HUES48 (cell line): ENCODE measurements at regions not wholly inside any gene's neighbourhood (a gene's known extent, or its start where the extent isn't known, plus 50 kb on each side); places are given as distances from the start of the nearest gene placed in this dataset.

Experiments
- H3K27ac ChIP-seq: one replicate; pipeline ENCODE4 v1.7.0; 2013; ENCODE audit warnings: low read depth, low read length, inconsistent platforms
- H3K27me3 ChIP-seq: 2 replicates; pipeline ENCODE4 v1.6.1; 2013; ENCODE audit warnings: mild to moderate bottlenecking, low read length; ENCODE audit not compliant: control insufficient read depth, insufficient read depth
- H3K36me3 ChIP-seq: 2 replicates; pipeline ENCODE4 v1.6.1; 2013; ENCODE audit warnings: low read length; ENCODE audit not compliant: control insufficient read depth, insufficient read depth
- H3K4me1 ChIP-seq: 2 replicates; pipeline ENCODE4 v1.6.1; 2013; ENCODE audit warnings: mild to moderate bottlenecking, low read length; ENCODE audit not compliant: control insufficient read depth, insufficient read depth
- H3K4me3 ChIP-seq: 2 replicates; pipeline ENCODE4 v1.5.1; 2013; ENCODE audit warnings: mild to moderate bottlenecking, low read depth, low read length
- H3K9ac ChIP-seq: 2 replicates; pipeline ENCODE4 v1.6.1; 2013; ENCODE audit warnings: mild to moderate bottlenecking, low read depth, low read length, moderate library complexity
- H3K9me3 ChIP-seq: 2 replicates; pipeline ENCODE4 v1.6.1; 2013; ENCODE audit warnings: low read length; ENCODE audit not compliant: control insufficient read depth, insufficient read depth

- Histone ChIP-seq H3K9me3 (no peaks in the 10 kb centered on the region), H3K27me3 (no peaks in the 10 kb centered on the region)
Observed at GRCh38 chr1:232372841-232373440, 257.0 kb downstream of the SIPA1L2 start.

GRCh38 chr1:232372431-232372830, 257.5 kb downstream of the SIPA1L2 start:
- no peaks in the 10 kb centered on the region for H3K36me3 ChIP-seq
- no peak overlapping the region for H3K9ac ChIP-seq
- no peak overlapping the region for H3K27ac ChIP-seq
- H3K9me3 ChIP-seq = no peaks in the 10 kb centered on the region
- no peaks in the 10 kb centered on the region for H3K4me1 ChIP-seq
- H3K4me3 ChIP-seq = no peak overlapping the region
- H3K27me3 ChIP-seq = no peaks in the 10 kb centered on the region

More at GRCh38 chr1:232372841-232373440, 257.0 kb downstream of the SIPA1L2 start:
- no peak overlapping the region for H3K9ac ChIP-seq
- H3K4me1 ChIP-seq = no peaks in the 10 kb centered on the region
- no peak overlapping the region for H3K4me3 ChIP-seq
- H3K27ac ChIP-seq = no peak overlapping the region
- no peaks in the 10 kb centered on the region for H3K36me3 ChIP-seq

GRCh38 chr1:232369451-232370296, 260.3 kb downstream of the SIPA1L2 start:
- Histone ChIP-seq H3K36me3 (no peaks in the 10 kb centered on the region), H3K27me3 (no peaks in the 10 kb centered on the region), H3K27ac (no peak overlapping the region), H3K4me3 (no peak overlapping the region), H3K4me1 (peaks cover 4% of the 10 kb centered on the region; the same call in 1 of the 2 replicates), H3K9ac (no peak overlapping the region), H3K9me3 (no peaks in the 10 kb centered on the region)

GRCh38 chr1:232368821-232369321, 261.1 kb downstream of the SIPA1L2 start:
- Histone ChIP-seq H3K9me3 (no peaks in the 10 kb centered on the region), H3K27ac (no peak overlapping the region), H3K4me1 (peaks cover 8% of the 10 kb centered on the region; the same call in 1 of the 2 replicates), H3K9ac (no peak overlapping the region), H3K36me3 (no peaks in the 10 kb centered on the region), H3K4me3 (no peak overlapping the region), H3K27me3 (no peaks in the 10 kb centered on the region)

GRCh38 chr1:232367293-232367692, 262.6 kb downstream of the SIPA1L2 start:
- Histone ChIP-seq H3K27me3 (no peaks in the 10 kb centered on the region), H3K9ac (no peak overlapping the region)

GRCh38 chr1:232364654-232365382, 265.1 kb downstream of the SIPA1L2 start:
- Histone ChIP-seq H3K36me3 (no peaks in the 10 kb centered on the region), H3K27ac (no peak overlapping the region), H3K4me1 (peaks cover 8% of the 10 kb centered on the region; the same call in 1 of the 2 replicates), H3K9ac (no peak overlapping the region), H3K9me3 (no peaks in the 10 kb centered on the region), H3K27me3 (no peaks in the 10 kb centered on the region), H3K4me3 (no peak overlapping the region)

More at GRCh38 chr1:232367293-232367692, 262.6 kb downstream of the SIPA1L2 start:
- Histone ChIP-seq H3K4me3 (no peak overlapping the region), H3K27ac (no peak overlapping the region), H3K36me3 (no peaks in the 10 kb centered on the region), H3K4me1 (peaks cover 8% of the 10 kb centered on the region; the same call in 1 of the 2 replicates), H3K9me3 (no peaks in the 10 kb centered on the region)

- Histone ChIP-seq H3K9ac (no peak overlapping the region), H3K36me3 (no peaks in the 10 kb centered on the region), H3K9me3 (no peaks in the 10 kb centered on the region), H3K4me3 (no peak overlapping the region), H3K27ac (no peak overlapping the region), H3K27me3 (no peaks in the 10 kb centered on the region), H3K4me1 (peaks cover 8% of the 10 kb centered on the region; the same call in 1 of the 2 replicates)
Observed at GRCh38 chr1:232363008-232363407, 266.9 kb downstream of the SIPA1L2 start.

GRCh38 chr1:232357416-232357815, 272.5 kb downstream of the SIPA1L2 start:
- Histone ChIP-seq H3K9ac (no peak overlapping the region), H3K27me3 (no peaks in the 10 kb centered on the region; the same call in 1 of the 2 replicates), H3K36me3 (no peaks in the 10 kb centered on the region), H3K9me3 (no peaks in the 10 kb centered on the region), H3K4me1 (no peaks in the 10 kb centered on the region), H3K27ac (no peak overlapping the region), H3K4me3 (no peak overlapping the region)

GRCh38 chr1:232355162-232356006, 274.5 kb downstream of the SIPA1L2 start:
- Histone ChIP-seq H3K27me3 (no peaks in the 10 kb centered on the region; the same call in 1 of the 2 replicates), H3K9me3 (no peaks in the 10 kb centered on the region)

GRCh38 chr1:232353001-232353400, 276.9 kb downstream of the SIPA1L2 start:
- Histone ChIP-seq H3K4me3 (no peak overlapping the region), H3K27me3 (no peaks in the 10 kb centered on the region; the same call in 1 of the 2 replicates), H3K36me3 (no peaks in the 10 kb centered on the region), H3K9me3 (no peaks in the 10 kb centered on the region), H3K27ac (no peak overlapping the region), H3K9ac (no peak overlapping the region), H3K4me1 (no peaks in the 10 kb centered on the region)

More at GRCh38 chr1:232355162-232356006, 274.5 kb downstream of the SIPA1L2 start:
- Histone ChIP-seq H3K36me3 (no peaks in the 10 kb centered on the region), H3K27ac (no peak overlapping the region), H3K9ac (no peak overlapping the region), H3K4me1 (no peaks in the 10 kb centered on the region), H3K4me3 (no peak overlapping the region)
